Superior temporal gyrus (tissue), 1 donor: ENCODE measurements at regions not wholly inside any gene's neighbourhood (a gene's known extent, or its start where the extent isn't known, plus 50 kb on each side); places are given as distances from the start of the nearest gene placed in this dataset.

Experiments
- DNase-seq: peaks from one replicate; pipeline ENCODE4 v3.0.0-alpha.2; 2016; ENCODE audit errors: extremely low spot score

DNA sequence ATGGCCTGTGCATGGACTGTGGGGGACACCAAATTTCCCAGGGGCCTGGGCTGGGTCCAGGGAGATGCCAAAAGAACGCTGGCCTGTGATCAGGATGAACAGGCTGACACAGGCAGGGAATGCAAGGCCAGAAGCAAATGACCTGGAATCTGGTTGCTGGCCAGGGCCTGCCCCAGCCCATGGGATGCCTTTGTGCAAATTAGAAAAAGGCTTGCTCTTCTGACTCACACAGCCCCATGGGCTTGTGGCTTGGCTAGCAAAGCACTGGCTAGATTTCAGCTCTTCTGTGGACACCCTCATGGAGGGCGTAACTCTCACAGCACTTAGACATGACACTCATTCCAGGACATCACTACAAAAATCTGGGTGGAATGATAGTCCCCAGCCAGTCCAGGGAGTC is 356.0 kb downstream of the SHQ1 start:
- DNase-seq: no peak

- no peak for DNase-seq
Observed at GRCh38 chr3:72490688-72491435, 357.4 kb downstream of the SHQ1 start.

- no peak for DNase-seq
Observed at GRCh38 chr3:72489901-72490300, 358.3 kb downstream of the SHQ1 start.

GRCh38 chr3:72488738-72489035 is 359.6 kb downstream of the SHQ1 start:
- DNase-seq: no peak

- no peak for DNase-seq
Observed at GRCh38 chr3:72487946-72488737, 360.1 kb downstream of the SHQ1 start.

- DNase-seq: no peak
Observed at GRCh38 chr3:72487078-72487765, 361.0 kb downstream of the SHQ1 start.

DNA sequence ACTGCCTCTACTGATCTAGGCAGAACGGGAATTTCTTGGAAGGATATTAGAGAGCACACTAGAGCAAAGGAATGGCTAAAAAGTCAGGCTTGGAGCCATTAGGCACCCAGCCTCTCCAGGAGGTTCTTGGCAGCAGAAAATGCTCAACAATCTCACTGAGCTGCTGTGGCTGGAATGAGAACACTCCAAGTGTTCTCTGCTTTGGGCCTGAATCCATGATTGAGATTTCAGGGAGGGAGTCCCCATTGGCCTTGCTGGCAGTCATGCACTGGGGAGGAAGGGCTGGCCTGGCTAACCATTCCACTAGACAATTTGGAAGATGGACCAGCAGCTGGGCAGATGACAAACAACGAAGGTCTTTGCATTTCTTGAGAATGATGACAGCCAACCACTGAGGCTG is 362.6 kb downstream of the SHQ1 start:
- DNase-seq: no peak

- no peak for DNase-seq
Observed at GRCh38 chr3:72483554-72484104, 364.6 kb downstream of the SHQ1 start.

DNA sequence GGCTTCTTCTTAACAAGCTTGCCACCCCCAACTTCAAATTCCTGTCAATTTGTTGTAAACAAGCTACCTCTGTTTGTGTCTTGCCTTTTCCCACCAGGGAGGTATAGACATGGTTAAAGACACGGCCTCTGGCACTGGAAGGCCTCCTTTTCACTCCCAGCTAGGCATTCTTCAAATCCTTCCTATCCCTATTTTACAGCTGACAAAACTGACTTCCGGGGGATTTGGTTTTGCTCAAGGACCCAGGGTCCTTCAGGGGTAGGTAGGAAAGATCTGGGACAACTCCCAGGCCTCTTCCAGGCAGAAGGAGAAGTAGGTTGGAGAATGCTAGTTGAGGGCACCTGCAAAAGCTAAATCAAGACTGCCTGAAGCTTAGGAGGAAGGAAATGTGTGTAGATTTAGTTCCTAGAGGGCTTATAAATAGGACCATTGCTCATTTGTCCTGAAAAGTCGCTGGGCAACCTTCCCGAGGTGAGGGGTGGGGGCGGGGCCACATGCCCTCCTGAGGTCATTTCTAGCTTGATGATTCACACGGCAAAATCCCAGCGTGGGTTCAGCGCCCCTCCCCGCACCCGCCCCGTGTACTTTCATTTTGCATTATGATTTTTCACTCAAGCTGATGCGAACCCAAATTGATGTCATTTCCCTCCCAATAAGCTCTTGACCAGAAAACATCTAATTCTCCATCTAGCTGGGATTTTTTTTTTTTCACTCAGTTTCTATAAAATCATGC is 365.5 kb downstream of the SHQ1 start:
- DNase-seq: no peak

GRCh38 chr3:72481542-72481941 is 366.7 kb downstream of the SHQ1 start:
- no peak for DNase-seq

DNA sequence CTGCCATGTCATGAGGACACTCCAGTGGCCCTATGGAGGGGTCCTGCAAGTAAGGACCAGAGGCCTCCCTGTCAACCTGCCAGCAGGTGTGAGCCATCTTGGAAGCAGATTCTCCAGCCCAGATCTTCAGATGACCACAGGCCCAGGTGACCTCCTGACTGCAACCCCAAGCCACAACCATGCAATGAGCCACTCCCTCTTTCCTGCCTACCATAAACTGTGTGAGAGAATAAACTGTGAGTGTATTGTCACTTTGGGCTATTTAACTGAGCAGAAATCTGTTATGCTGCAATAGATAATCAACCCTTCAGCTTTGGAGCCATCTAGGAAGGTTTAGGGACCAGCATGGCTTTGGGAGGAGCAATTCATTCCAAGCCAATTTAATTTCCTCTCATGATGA is 367.9 kb downstream of the SHQ1 start:
- DNase-seq: no peak

DNA sequence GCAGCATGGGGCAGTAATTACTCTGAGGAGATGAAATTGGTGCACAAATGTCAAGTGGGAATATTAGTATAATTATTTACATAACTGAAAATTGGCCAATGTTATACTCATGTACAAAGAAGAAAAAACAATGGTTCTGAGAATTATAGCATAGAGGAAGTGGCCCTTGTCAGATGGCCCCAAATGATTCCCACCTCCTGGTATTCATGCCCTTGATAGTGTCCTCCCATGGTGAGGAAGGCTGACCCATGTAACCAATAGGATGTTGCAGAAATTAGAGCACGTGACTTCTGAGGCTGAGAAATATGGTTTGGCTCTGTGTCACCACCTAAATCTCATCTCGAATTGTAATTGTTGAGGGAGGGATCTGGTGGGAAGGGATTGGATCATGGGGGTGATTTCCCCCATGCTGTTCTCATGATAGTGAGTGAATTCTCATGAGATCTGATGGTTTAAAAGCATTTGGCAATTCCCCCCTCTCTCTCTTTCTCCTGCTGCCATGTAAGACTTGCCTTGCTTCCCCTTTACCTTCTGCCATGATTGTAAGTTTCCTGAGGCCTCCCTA is 368.5 kb downstream of the SHQ1 start:
- no peak for DNase-seq

GRCh38 chr3:72476139-72476483 is 372.1 kb downstream of the SHQ1 start:
- no peak for DNase-seq

- no peak for DNase-seq
Observed at GRCh38 chr3:72475258-72476138, 372.7 kb downstream of the SHQ1 start.

DNA sequence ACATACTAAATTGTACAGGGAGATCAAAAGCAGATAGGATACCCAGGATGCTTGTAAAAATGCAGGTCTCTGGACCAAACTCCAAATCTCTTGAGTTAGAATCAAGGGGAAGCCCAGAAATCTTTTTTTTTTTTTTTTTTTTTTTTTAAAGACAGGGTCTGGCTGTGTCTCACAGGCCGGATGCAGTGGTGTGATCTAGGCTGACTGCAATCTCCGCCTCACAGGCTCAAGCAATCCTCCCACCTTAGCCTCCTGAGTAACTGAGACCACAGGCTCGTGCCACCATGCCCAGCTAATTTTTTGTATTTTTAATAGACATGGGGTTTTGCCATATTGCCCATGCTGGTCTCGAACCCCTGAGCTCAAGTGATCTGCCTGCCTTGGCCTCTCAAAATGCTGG is 373.5 kb downstream of the SHQ1 start:
- no peak for DNase-seq

GRCh38 chr3:72473156-72473555 is 375.1 kb downstream of the SHQ1 start:
- DNase-seq: no peak

DNA sequence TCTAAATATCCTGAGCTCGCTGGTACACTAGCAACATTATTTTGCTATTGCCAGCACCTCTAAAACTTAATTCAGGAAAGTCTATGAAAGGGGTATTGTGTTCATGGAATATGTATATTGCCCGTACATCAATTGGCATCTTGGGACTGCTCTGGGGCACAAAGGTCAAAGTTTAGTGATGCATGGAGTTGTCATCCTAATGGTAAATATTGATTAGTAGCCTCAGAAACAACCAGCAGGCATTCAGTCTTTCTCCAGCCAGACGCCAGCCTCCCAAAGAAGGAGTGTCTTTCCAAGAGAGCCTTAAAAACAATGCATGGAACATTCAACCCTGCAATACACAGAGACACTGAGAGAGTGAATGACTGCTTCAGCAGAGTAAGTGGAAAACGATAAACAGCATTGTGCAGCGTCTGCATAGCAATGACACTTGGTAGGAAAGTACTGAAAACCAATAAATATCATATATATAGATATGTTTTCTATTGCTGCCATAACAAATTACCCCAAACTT is 377.3 kb downstream of the SHQ1 start:
- DNase-seq: no peak

- no peak for DNase-seq
Observed at GRCh38 chr3:72465853-72466252, 382.4 kb downstream of the SHQ1 start.

DNA sequence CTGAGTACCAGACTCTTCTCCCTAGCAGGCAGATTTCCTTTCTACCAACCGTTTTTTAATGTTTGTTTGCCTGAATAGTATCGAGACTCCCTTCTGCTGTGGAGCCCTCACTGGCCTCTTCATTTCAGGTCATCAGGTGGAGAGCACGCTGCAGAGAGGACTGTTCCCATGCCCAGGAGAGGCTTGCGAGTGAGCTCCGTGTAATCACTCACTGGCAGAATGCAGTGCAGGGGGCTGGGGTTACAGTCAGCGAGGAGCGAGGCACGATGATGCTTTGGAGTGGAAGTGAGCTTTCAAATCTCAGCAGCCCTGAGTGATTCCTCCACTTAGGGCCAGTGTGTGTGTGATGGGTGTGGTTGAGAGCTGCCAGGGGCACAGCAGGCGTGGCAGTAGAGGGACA is 385.2 kb downstream of the SHQ1 start:
- DNase-seq: no peak

DNA sequence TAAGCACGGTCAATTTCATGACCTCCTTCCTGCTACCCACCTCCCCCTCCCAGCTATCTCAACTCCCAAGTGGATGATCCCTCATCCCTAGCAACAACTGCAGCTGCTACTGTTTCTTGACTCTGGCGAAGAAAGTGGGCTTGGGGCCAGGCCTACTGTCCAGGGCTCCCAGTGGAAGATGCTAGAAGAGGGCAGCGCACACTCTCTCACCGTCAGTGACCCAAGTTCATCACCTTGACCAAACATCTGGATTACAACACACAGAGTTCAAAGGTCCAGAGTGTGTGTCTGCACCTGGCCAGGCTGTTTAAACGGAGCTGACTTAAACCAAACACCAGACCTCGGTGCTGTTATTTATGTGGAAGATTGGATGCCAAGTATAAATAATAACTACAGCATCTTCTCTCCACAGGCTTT is 385.6 kb downstream of the SHQ1 start:
- DNase-seq: no peak
